HepG2 (cell line): ENCODE measurements at regions not wholly inside any gene's neighbourhood (a gene's known extent, or its start where the extent isn't known, plus 50 kb on each side); places are given as distances from the start of the nearest gene placed in this dataset.

Experiments used
- ATAC-seq: fragments of 200-7000 bp; cut with Tn5 transposase; 3 replicates; pipeline ENCODE4 v1.9.1; 2020; ENCODE audit warnings: mild to moderate bottlenecking, moderate library complexity
- BruUV-seq: library from RNA; stranded (reverse); fragments of 400-500 nt; replicated peaks from 2 replicates; lab custom pipeline; 2021; lab: Mats Ljungman, UMichigan
- CTCF ChIA-PET: fragments of 300-600 bp; formaldehyde crosslinking; extraction: SDS; loops from one replicate; lab custom pipeline; 2021; ENCODE audit warnings: low total read pairs, inconsistent platforms, low intra/inter-chr PET ratio; lab: Yijun Ruan, JAX
- POLR2A ChIA-PET: fragments of 350-600 bp; sonication (Branson Sonifier 250); formaldehyde crosslinking; loops from one replicate; lab custom pipeline; 2020; ENCODE audit warnings: antibody characterized with exemption, inconsistent platforms; lab: Yijun Ruan, JAX
- DNase-seq: peaks from one replicate; pipeline ENCODE4 v3.0.0-alpha.2; 2015; ENCODE audit warnings: low spot score
- FAIRE-seq: peaks from 3 replicates; lab custom pipeline; 2011; peaks lifted over from hg19 to GRCh38; lab: Jason Lieb, UNC
- H2AFZ ChIP-seq: one replicate; pipeline ENCODE4 v1.6.1; 2011; ENCODE audit warnings: low read length, inconsistent platforms
- H3K27ac ChIP-seq: fragments of 300-600 bp; 3 replicates; pipeline ENCODE4 v1.8.0; 2011; ENCODE audit warnings: mixed run types, mild to moderate bottlenecking, mixed read lengths, low read length, inconsistent platforms; ENCODE audit not compliant: insufficient read depth; ENCODE audit errors: extremely low read length
- H3K27me3 ChIP-seq, 2 experiments: fragments of 200-600 bp in 1 of 2; 2 replicates in 1 of 2; 3 replicates in 1 of 2; pipeline versions ENCODE4 v1.6.0 to v1.8.0; 2011; ENCODE audit warnings: low read length in 2 of 2, mild to moderate bottlenecking in 2 of 2, moderate library complexity in 2 of 2, inconsistent platforms in 1 of 2; ENCODE audit not compliant: insufficient read depth in 2 of 2, control insufficient read depth in 1 of 2
- H3K36me3 ChIP-seq, 2 experiments: fragments of 200-600 bp in 1 of 2; replicated peaks in 1 of 2; 2 replicates in 1 of 2; 3 replicates in 1 of 2; pipeline versions ENCODE4 v1.5.1 to v1.8.0; 2011; ENCODE audit warnings: low read length in 2 of 2, inconsistent platforms in 1 of 2; ENCODE audit not compliant: insufficient read depth in 2 of 2, control insufficient read depth in 1 of 2
- H3K4me1 ChIP-seq: 2 replicates; pipeline ENCODE4 v1.5.1; 2012; ENCODE audit warnings: low read length, inconsistent platforms; ENCODE audit not compliant: insufficient read depth
- H3K4me2 ChIP-seq: 2 replicates; pipeline ENCODE4 v1.6.0; 2011; ENCODE audit warnings: low read depth, low read length, inconsistent platforms
- H3K4me3 ChIP-seq, 3 experiments: fragments of 200-600 bp in 1 of 3; sonication (generic), shearing (Covaris generic) in 1 of 3; replicated peaks in 1 of 3; 2 replicates each; pipeline ENCODE4 v1.5.1; 2011 to 2016; ENCODE audit warnings: low read length in 3 of 3, inconsistent platforms in 2 of 3, low read depth in 2 of 3, mild to moderate bottlenecking in 2 of 3, control low read depth in 1 of 3, mixed read lengths in 1 of 3; ENCODE audit not compliant: insufficient read depth in 1 of 3
- H3K79me2 ChIP-seq: one replicate; pipeline ENCODE4 v1.6.1; 2011; ENCODE audit warnings: low read length, inconsistent platforms; ENCODE audit not compliant: insufficient read depth
- H3K9ac ChIP-seq: 2 replicates; pipeline ENCODE4 v1.6.0; 2011; ENCODE audit warnings: mild to moderate bottlenecking, low read depth, low read length, inconsistent platforms; ENCODE audit not compliant: insufficient read depth
- H3K9me3 ChIP-seq: 2 replicates; pipeline ENCODE4 v1.5.1; 2012; ENCODE audit warnings: mild to moderate bottlenecking, low read length
- H4K20me1 ChIP-seq: 2 replicates; pipeline ENCODE4 v1.6.0; 2011; ENCODE audit warnings: inconsistent platforms, mild to moderate bottlenecking, low read length, moderate library complexity; ENCODE audit not compliant: insufficient read depth
- IKZF4 ChIP-seq: sonication (generic); formaldehyde crosslinking; IDR thresholded peaks from 2 replicates; pipeline ENCODE4 v1.5.1; 2020; ENCODE audit warnings: borderline replicate concordance, mild to moderate bottlenecking, low read depth, missing genetic modification reagents; ENCODE audit errors: not compliant biosample characterization
- KAT7 ChIP-seq: IDR thresholded peaks from 2 replicates; pipeline ENCODE4 v1.6.1; 2018; ENCODE audit warnings: borderline replicate concordance, missing compliant biosample characterization
- NKX3-1 ChIP-seq: sonication (generic); formaldehyde crosslinking; IDR thresholded peaks from 2 replicates; pipeline ENCODE4 v1.5.0; 2020; ENCODE audit warnings: missing genetic modification reagents
- NR3C1 ChIP-seq: sonication (generic); formaldehyde crosslinking; IDR thresholded peaks from 2 replicates; pipeline ENCODE4 v1.4.0; 2020; ENCODE audit warnings: missing genetic modification reagents
- SATB2 ChIP-seq: sonication (generic); formaldehyde crosslinking; IDR thresholded peaks from 2 replicates; pipeline ENCODE4 v1.5.0; 2020; ENCODE audit warnings: missing genetic modification reagents
- SOX13 ChIP-seq, 3 experiments: fragments of 450-650 bp in 1 of 3; sonication (generic) in 1 of 3; formaldehyde crosslinking in 1 of 3; IDR thresholded peaks in 2 of 3; conservative IDR thresholded peaks in 1 of 3; 2 replicates each; pipeline versions ENCODE4 v1.5.0 to v1.6.1; 2016 to 2020; ENCODE audit warnings: antibody characterized with exemption in 1 of 3, mild to moderate bottlenecking in 1 of 3, missing compliant biosample characterization in 1 of 3, missing genetic modification reagents in 1 of 3, moderate library complexity in 1 of 3
- TGIF2 ChIP-seq: IDR thresholded peaks from 2 replicates; pipeline ENCODE4 v1.6.1; 2016; ENCODE audit warnings: control low read depth, missing compliant biosample characterization
- ZNF18 ChIP-seq: sonication (generic); formaldehyde crosslinking; IDR thresholded peaks from 2 replicates; pipeline ENCODE4 v1.8.0; 2022; ENCODE audit warnings: mild to moderate bottlenecking, missing genetic modification reagents; ENCODE audit not compliant: insufficient replicate concordance
- ZNF569 ChIP-seq: sonication (generic); formaldehyde crosslinking; IDR thresholded peaks from 2 replicates; pipeline ENCODE4 v1.5.0; 2020; ENCODE audit warnings: mild to moderate bottlenecking, missing genetic modification reagents, moderate library complexity, borderline replicate concordance
- ZUFSP ChIP-seq: sonication (generic); formaldehyde crosslinking; IDR thresholded peaks from 2 replicates; pipeline ENCODE4 v1.9.0; 2021; ENCODE audit warnings: missing genetic modification reagents, mild to moderate bottlenecking, borderline replicate concordance
- WGBS: methylation state at CpG from one replicate; pipeline ENCODE4 v1.1.6; 2017; ENCODE audit warnings: low lambda C conversion rate; 5-methylcytosine and 5-hydroxymethylcytosine counted together
- in situ Hi-C: cut with HindIII; loops from 2 replicates; pipeline ENCODE4 v1.10.0; 2017; ENCODE audit warnings: low pct_unique_long_range_greater_than_20kb; ENCODE audit not compliant: extremely low pct_ligation_motif_present
- intact Hi-C: fragments of 100-400 bp; cut with micrococcal nuclease; formaldehyde crosslinking; loops from one replicate; pipeline ENCODE4 v1.10.0; 2022; ENCODE audit not compliant: unreplicated experiment
- TF ChIP-seq, protein P1 (sequence below): sonication (generic); formaldehyde crosslinking; conservative IDR thresholded peaks from 2 replicates; pipeline ENCODE4 v1.4.0; 2020; ENCODE audit warnings: mild to moderate bottlenecking, missing genetic modification reagents, moderate library complexity
- TF ChIP-seq, protein P2 (sequence below): sonication (generic); formaldehyde crosslinking; IDR thresholded peaks from 2 replicates; pipeline ENCODE4 v1.5.1; 2020; ENCODE audit warnings: mild to moderate bottlenecking, missing genetic modification reagents, borderline replicate concordance
- TF ChIP-seq, protein P3 (sequence below): sonication (generic); formaldehyde crosslinking; IDR thresholded peaks from 2 replicates; pipeline ENCODE4 v1.8.0; 2022; ENCODE audit warnings: mild to moderate bottlenecking, missing genetic modification reagents, borderline replicate concordance

DNA sequence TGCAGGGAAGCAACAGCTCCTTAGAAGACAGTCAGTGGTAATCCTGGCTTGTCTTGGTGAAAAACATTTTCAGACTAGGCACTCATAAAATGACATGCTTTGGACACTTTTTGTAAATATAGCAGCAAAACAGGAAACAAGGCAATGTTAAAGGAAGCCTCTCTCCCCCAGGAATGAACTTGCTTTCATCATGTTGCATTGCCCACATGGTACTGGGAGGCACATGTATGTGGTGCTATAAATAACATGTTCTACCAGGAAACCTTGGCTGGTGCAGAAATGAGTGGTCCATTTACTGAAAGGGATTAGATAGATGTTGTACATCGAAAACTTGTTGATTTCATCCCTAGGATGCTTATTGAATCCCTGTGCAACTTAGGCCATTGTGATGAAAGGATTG, 121.4 kb upstream of the RREB1 start (continued):
- TF ChIP-seq SATB2 (CRISPR knock-in tag) (no peak), NR3C1 (CRISPR knock-in tag) (no peak), ZNF18 (CRISPR knock-in tag) (no peak), ZNF569 (no peak), SOX13 (IDR thresholded peaks at IDR 0.05) (no peak), SOX13 (CRISPR knock-in tag; conservative IDR thresholded peaks at IDR 0.05 in 1 of 2, IDR thresholded peaks at IDR 0.05 in 1 of 2) (no peak)
- TF ChIP-seq, all 625 proteins: peak for 0

DNA sequence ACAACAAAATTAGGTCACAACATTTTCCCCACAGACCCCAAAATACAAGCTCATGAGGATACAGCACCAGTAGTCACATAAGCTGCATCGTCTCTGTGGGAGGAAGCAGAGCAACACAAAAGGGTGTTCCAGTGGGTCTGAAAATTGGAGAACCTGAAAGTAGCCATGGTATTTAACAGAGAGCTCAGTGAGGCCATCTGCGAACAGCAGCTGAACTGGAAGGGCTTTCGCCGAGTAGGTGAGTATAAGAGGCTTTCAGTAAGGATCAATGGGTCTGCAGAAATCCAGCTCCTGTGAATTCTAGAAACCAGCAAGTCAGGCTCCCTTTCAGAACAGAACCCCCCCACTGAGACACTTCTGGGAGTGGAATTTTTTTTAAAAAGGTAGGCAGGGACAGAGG, 120.0 kb upstream of the RREB1 start:
- Histone ChIP-seq H3K27ac (no peak overlapping the region), H4K20me1 (no peaks in the 10 kb centered on the region), H3K9ac (no peak overlapping the region), H3K79me2 (no peaks in the 10 kb centered on the region), H3K4me1 (peaks cover 10% of the 10 kb centered on the region), H2AFZ (no peak overlapping the region), H3K4me2 (no peak overlapping the region), H3K27me3 (peaks cover 0 to 12% of the 10 kb centered on the region in 2 experiments; a peak in 2 of 5 replicates), H3K36me3 (no peaks in the 10 kb centered on the region), H3K9me3 (no peaks in the 10 kb centered on the region), H3K4me3 (no peak overlapping the region)
- POLR2A ChIA-PET, result no interaction called here
- BruUV-seq, result no TSS peak
- FAIRE-seq (no peak), ATAC-seq (no peak), DNase-seq (no peak)
- intact Hi-C loops, result no loop called here
- CTCF ChIA-PET, result no interaction called here
- 67% methylated on average over 4 of the region's 4 CpGs for WGBS
- in situ Hi-C loops, result no loop called here
- TF ChIP-seq, protein P1, sequence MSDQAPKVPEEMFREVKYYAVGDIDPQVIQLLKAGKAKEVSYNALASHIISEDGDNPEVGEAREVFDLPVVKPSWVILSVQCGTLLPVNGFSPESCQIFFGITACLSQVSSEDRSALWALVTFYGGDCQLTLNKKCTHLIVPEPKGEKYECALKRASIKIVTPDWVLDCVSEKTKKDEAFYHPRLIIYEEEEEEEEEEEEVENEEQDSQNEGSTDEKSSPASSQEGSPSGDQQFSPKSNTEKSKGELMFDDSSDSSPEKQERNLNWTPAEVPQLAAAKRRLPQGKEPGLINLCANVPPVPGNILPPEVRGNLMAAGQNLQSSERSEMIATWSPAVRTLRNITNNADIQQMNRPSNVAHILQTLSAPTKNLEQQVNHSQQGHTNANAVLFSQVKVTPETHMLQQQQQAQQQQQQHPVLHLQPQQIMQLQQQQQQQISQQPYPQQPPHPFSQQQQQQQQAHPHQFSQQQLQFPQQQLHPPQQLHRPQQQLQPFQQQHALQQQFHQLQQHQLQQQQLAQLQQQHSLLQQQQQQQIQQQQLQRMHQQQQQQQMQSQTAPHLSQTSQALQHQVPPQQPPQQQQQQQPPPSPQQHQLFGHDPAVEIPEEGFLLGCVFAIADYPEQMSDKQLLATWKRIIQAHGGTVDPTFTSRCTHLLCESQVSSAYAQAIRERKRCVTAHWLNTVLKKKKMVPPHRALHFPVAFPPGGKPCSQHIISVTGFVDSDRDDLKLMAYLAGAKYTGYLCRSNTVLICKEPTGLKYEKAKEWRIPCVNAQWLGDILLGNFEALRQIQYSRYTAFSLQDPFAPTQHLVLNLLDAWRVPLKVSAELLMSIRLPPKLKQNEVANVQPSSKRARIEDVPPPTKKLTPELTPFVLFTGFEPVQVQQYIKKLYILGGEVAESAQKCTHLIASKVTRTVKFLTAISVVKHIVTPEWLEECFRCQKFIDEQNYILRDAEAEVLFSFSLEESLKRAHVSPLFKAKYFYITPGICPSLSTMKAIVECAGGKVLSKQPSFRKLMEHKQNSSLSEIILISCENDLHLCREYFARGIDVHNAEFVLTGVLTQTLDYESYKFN (CRISPR knock-in tag), result no peak
- no peak for TF ChIP-seq ZUFSP (CRISPR knock-in tag)
- TF ChIP-seq, protein P2, sequence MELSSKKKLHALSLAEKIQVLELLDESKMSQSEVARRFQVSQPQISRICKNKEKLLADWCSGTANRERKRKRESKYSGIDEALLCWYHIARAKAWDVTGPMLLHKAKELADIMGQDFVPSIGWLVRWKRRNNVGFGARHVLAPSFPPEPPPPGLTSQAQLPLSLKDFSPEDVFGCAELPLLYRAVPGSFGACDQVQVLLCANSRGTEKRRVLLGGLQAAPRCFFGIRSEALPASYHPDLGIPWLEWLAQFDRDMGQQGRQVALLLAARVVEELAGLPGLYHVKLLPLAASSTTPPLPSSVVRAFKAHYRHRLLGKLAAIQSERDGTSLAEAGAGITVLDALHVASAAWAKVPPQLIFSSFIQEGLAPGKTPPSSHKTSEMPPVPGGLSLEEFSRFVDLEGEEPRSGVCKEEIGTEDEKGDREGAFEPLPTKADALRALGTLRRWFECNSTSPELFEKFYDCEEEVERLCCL, result no peak
- TF ChIP-seq NKX3-1, result no peak
- TF ChIP-seq, protein P3, sequence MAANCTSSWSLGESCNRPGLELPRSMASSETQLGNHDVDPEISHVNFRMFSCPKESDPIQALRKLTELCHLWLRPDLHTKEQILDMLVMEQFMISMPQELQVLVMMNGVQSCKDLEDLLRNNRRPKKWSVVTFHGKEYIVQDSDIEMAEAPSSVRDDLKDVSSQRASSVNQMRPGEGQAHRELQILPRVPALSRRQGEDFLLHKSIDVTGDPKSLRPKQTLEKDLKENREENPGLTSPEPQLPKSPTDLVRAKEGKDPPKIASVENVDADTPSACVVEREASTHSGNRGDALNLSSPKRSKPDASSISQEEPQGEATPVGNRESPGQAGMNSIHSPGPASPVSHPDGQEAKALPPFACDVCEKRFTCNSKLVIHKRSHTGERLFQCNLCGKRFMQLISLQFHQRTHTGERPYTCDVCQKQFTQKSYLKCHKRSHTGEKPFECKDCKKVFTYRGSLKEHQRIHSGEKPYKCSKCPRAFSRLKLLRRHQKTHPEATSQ (CRISPR knock-in tag), result no peak
- no peak for TF ChIP-seq TGIF2 (CRISPR knock-in tag)
- no peak for TF ChIP-seq IKZF4 (CRISPR knock-in tag)
- TF ChIP-seq KAT7, result no peak
